ENCODE measurements at regions not wholly inside any gene's neighbourhood (a gene's known extent, or its start where the extent isn't known, plus 50 kb on each side); places are given as distances from the start of the nearest gene placed in this dataset.

- no peak for TF ChIP-seq EZH2phosphoT487 (IDR thresholded peaks at IDR 0.05; ENCODE audit: borderline replicate concordance, low read length)
- TF ChIP-seq, protein P1, sequence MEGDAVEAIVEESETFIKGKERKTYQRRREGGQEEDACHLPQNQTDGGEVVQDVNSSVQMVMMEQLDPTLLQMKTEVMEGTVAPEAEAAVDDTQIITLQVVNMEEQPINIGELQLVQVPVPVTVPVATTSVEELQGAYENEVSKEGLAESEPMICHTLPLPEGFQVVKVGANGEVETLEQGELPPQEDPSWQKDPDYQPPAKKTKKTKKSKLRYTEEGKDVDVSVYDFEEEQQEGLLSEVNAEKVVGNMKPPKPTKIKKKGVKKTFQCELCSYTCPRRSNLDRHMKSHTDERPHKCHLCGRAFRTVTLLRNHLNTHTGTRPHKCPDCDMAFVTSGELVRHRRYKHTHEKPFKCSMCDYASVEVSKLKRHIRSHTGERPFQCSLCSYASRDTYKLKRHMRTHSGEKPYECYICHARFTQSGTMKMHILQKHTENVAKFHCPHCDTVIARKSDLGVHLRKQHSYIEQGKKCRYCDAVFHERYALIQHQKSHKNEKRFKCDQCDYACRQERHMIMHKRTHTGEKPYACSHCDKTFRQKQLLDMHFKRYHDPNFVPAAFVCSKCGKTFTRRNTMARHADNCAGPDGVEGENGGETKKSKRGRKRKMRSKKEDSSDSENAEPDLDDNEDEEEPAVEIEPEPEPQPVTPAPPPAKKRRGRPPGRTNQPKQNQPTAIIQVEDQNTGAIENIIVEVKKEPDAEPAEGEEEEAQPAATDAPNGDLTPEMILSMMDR (IDR thresholded peaks at IDR 0.05; ENCODE audit: low read depth, low read length, poor library complexity, severe bottlenecking): no peak
- Histone ChIP-seq H3K4me2 (ENCODE audit: low read length) (no peak overlapping the region), H3K9me2 (replicated peaks; ENCODE audit: control insufficient read depth, low read length) (no peaks in the 10 kb centered on the region), H3K79me2 (ENCODE audit: control insufficient read depth, low read length) (no peaks in the 10 kb centered on the region), H3K27me3 (ENCODE audit: control insufficient read depth, low read length) (no peaks in the 10 kb centered on the region), H4K20me1 (ENCODE audit: control insufficient read depth, insufficient read depth, low read depth, low read length) (no peaks in the 10 kb centered on the region), H3K27ac (ENCODE audit: low read depth, low read length) (no peak overlapping the region), H3F3A (ENCODE audit: control insufficient read depth, insufficient read depth) (no peaks in the 10 kb centered on the region), H3K4me1 (ENCODE audit: control insufficient read depth, low read length) (no peaks in the 10 kb centered on the region), H3K4me3 (ENCODE audit: low read length) (no peak overlapping the region), H3K36me3 (ENCODE audit: control insufficient read depth, low read length) (no peaks in the 10 kb centered on the region), H3K9me3 (ENCODE audit: control insufficient read depth, insufficient read depth, low read length) (peaks cover 3% of the 10 kb centered on the region; the same call in 1 of the 2 replicates)
Observed at GRCh38 chr15:56568466-56569167, 103.7 kb upstream of the MNS1 start.

DNA sequence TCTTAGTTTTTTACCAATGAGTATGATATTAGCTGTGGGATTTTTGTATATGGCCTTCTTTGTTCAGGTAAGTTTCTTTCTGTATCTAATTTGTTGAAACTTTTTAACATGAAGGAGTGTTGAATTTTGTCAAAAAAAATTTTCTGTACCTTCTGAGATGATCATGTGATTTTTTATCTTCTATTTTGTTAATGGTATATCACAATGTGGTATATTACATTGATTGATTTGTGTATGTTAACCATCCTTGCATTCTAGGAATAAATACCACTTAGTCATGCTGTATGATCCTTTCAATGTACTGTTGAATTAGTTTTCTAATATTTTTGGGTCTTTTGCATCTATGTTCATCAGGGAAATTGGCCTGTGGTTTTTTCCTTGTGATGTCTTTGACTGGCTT is 92.5 kb upstream of the MNS1 start:
- no peaks in the 10 kb centered on the region for H3K36me3 ChIP-seq (ENCODE audit: control insufficient read depth, low read length)
- no peaks in the 10 kb centered on the region for H3K79me2 ChIP-seq (ENCODE audit: control insufficient read depth, low read length)
- no peak overlapping the region for H3K4me2 ChIP-seq (ENCODE audit: low read length)
- no peaks in the 10 kb centered on the region for H3K9me2 ChIP-seq (replicated peaks; ENCODE audit: control insufficient read depth, low read length)
- TF ChIP-seq EZH2phosphoT487 (IDR thresholded peaks at IDR 0.05; ENCODE audit: borderline replicate concordance, low read length): no peak
- TF ChIP-seq, protein P1 (IDR thresholded peaks at IDR 0.05; ENCODE audit: low read depth, low read length, poor library complexity, severe bottlenecking): no peak
- H4K20me1 ChIP-seq (ENCODE audit: control insufficient read depth, insufficient read depth, low read depth, low read length): no peaks in the 10 kb centered on the region
- H3K27me3 ChIP-seq (ENCODE audit: control insufficient read depth, low read length): no peaks in the 10 kb centered on the region
- no peaks in the 10 kb centered on the region for H3K4me1 ChIP-seq (ENCODE audit: control insufficient read depth, low read length)
- H3K4me3 ChIP-seq (ENCODE audit: low read length): no peak overlapping the region
- H3F3A ChIP-seq (ENCODE audit: control insufficient read depth, insufficient read depth): no peaks in the 10 kb centered on the region
- H3K27ac ChIP-seq (ENCODE audit: low read depth, low read length): no peak overlapping the region
- H3K9me3 ChIP-seq (ENCODE audit: control insufficient read depth, insufficient read depth, low read length): peaks cover 15% of the 10 kb centered on the region

DNA sequence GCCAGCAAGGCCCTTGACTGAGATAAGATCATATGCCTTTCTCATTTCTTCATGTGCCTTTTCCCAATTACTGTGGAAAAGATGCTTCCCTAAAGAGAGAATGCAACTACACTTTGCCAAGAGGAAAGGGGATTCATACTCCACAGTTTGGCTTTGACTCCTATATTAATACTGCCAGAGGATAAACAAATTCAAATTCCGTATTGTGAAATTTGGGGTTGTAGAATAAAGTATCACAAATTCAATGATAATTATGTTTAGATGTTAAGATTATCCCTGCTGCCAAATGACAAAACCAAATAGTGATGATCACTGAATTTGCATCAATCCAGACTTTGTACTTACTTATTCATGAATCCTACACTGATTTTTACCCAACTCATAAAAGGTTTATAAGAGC is 88.5 kb upstream of the MNS1 start:
- Histone ChIP-seq H3K27ac (ENCODE audit: low read depth, low read length) (no peak overlapping the region), H3K4me1 (ENCODE audit: control insufficient read depth, low read length) (no peaks in the 10 kb centered on the region), H3F3A (ENCODE audit: control insufficient read depth, insufficient read depth) (no peaks in the 10 kb centered on the region), H4K20me1 (ENCODE audit: control insufficient read depth, insufficient read depth, low read depth, low read length) (no peaks in the 10 kb centered on the region), H3K9me2 (replicated peaks; ENCODE audit: control insufficient read depth, low read length) (no peaks in the 10 kb centered on the region), H3K79me2 (ENCODE audit: control insufficient read depth, low read length) (no peaks in the 10 kb centered on the region), H3K36me3 (ENCODE audit: control insufficient read depth, low read length) (no peaks in the 10 kb centered on the region), H3K4me2 (ENCODE audit: low read length) (no peak overlapping the region), H3K9me3 (ENCODE audit: control insufficient read depth, insufficient read depth, low read length) (peaks cover 10% of the 10 kb centered on the region), H3K4me3 (ENCODE audit: low read length) (no peak overlapping the region), H3K27me3 (ENCODE audit: control insufficient read depth, low read length) (no peaks in the 10 kb centered on the region)
- TF ChIP-seq, protein P1 (IDR thresholded peaks at IDR 0.05; ENCODE audit: low read depth, low read length, poor library complexity, severe bottlenecking): no peak
- TF ChIP-seq EZH2phosphoT487 (IDR thresholded peaks at IDR 0.05; ENCODE audit: borderline replicate concordance, low read length): no peak

Measured in DOHH2 (cell line).